Breast epithelium (tissue), 3 donors: ENCODE measurements at regions not wholly inside any gene's neighbourhood (a gene's known extent, or its start where the extent isn't known, plus 50 kb on each side); places are given as distances from the start of the nearest gene placed in this dataset.

Source experiments
- CTCF ChIP-seq, 3 donors: fragments of 450-650 bp; IDR thresholded peaks; one replicate each; pipeline ENCODE4 v1.5.1; 2016 to 2017; ENCODE audit warnings: antibody characterized with exemption in 3 of 3, mild to moderate bottlenecking in 3 of 3, moderate library complexity in 3 of 3
- POLR2A ChIP-seq: fragments of 450-650 bp; IDR thresholded peaks from one replicate; pipeline ENCODE4 v1.6.1; 2016; ENCODE audit warnings: antibody characterized with exemption, mild to moderate bottlenecking, moderate library complexity
- POLR2AphosphoS5 ChIP-seq, 3 donors: sonication (generic); formaldehyde crosslinking; IDR thresholded peaks; one replicate each; pipeline ENCODE4 v1.6.1; 2017; ENCODE audit warnings: antibody characterized with exemption in 3 of 3

GRCh38 chr2:64704161-64704560, 50.4 kb upstream of the SERTAD2 start:
- TF ChIP-seq CTCF (IDR thresholded peaks at IDR 0.05) (no peak), POLR2A (no peak), POLR2AphosphoS5 (IDR thresholded peaks at IDR 0.05) (no peak)
